WTC11 (cell line): ENCODE measurements at regions not wholly inside any gene's neighbourhood (a gene's known extent, or its start where the extent isn't known, plus 50 kb on each side); places are given as distances from the start of the nearest gene placed in this dataset.

Source experiments
- ATAC-seq: fragments of 200-7000 bp; cut with Tn5 transposase; 2 replicates; pipeline ENCODE4 v1.10.0; 2021; ENCODE audit warnings: mild to moderate bottlenecking, moderate library complexity
- CTCF ChIA-PET: fragments of 300-600 bp; sonication (Branson Sonifier 250); formaldehyde crosslinking; loops from one replicate; lab custom pipeline; 2021; ENCODE audit warnings: antibody characterized with exemption; lab: Charles Lee
- POLR2A ChIA-PET: fragments of 350-600 bp; sonication (Branson Sonifier 250); formaldehyde crosslinking; loops from one replicate; lab custom pipeline; 2021; ENCODE audit warnings: antibody characterized with exemption; lab: Charles Lee
- DNase-seq: peaks from one replicate; pipeline ENCODE4 v3.0.0; 2021; ENCODE audit warnings: low spot score
- H3K27ac Mint-ChIP-seq: 2 replicates; pipeline ENCODE4 v1.8.0; 2021; ENCODE audit warnings: mixed read lengths
- H3K27me3 Mint-ChIP-seq: 2 replicates; pipeline ENCODE4 v1.8.0; 2021; ENCODE audit warnings: low read depth, mild to moderate bottlenecking, moderate library complexity, mixed read lengths
- H3K36me3 Mint-ChIP-seq: 2 replicates; pipeline ENCODE4 v1.8.0; 2021; ENCODE audit warnings: mixed read lengths
- H3K4me1 Mint-ChIP-seq: 2 replicates; pipeline ENCODE4 v1.8.0; 2022; ENCODE audit warnings: mixed read lengths
- H3K4me3 Mint-ChIP-seq: 2 replicates; pipeline ENCODE4 v1.8.0; 2021; ENCODE audit warnings: mild to moderate bottlenecking, moderate library complexity, mixed read lengths
- H3K9me3 Mint-ChIP-seq: 2 replicates; pipeline ENCODE4 v1.8.0; 2021; ENCODE audit warnings: mixed read lengths
- CBFB ChIP-seq: sonication (generic); formaldehyde crosslinking; IDR thresholded peaks from 2 replicates; pipeline ENCODE4 v1.8.1; 2022; ENCODE audit warnings: mild to moderate bottlenecking, low read depth, missing genetic modification reagents
- CREB1 ChIP-seq: sonication (generic); formaldehyde crosslinking; IDR thresholded peaks from 2 replicates; pipeline ENCODE4 v1.8.0; 2023; ENCODE audit warnings: mild to moderate bottlenecking, missing genetic modification reagents
- ELF4 ChIP-seq: sonication (generic); formaldehyde crosslinking; IDR thresholded peaks from 2 replicates; pipeline ENCODE4 v1.8.1; 2022; ENCODE audit warnings: low read depth, mild to moderate bottlenecking, moderate library complexity, missing genetic modification reagents
- FOXJ3 ChIP-seq: sonication (generic); formaldehyde crosslinking; IDR thresholded peaks from 2 replicates; pipeline ENCODE4 v1.9.0; 2021; ENCODE audit warnings: missing genetic modification reagents, mild to moderate bottlenecking, borderline replicate concordance
- HMGXB4 ChIP-seq: sonication (generic); formaldehyde crosslinking; IDR thresholded peaks from 2 replicates; pipeline ENCODE4 v1.8.1; 2023; ENCODE audit warnings: mild to moderate bottlenecking, moderate library complexity, missing genetic modification reagents
- JAZF1 ChIP-seq: fragments of 250-450 bp; sonication (Bioruptor Pico); IDR thresholded peaks from 2 replicates; pipeline ENCODE4 v1.9.0; 2021; ENCODE audit warnings: moderate library complexity, mild to moderate bottlenecking, inconsistent platforms
- JUN ChIP-seq: sonication (generic); formaldehyde crosslinking; IDR thresholded peaks from 2 replicates; pipeline ENCODE4 v1.8.0; 2023; ENCODE audit warnings: mild to moderate bottlenecking, missing genetic modification reagents
- NFE2L1 ChIP-seq: sonication (generic); formaldehyde crosslinking; IDR thresholded peaks from 2 replicates; pipeline ENCODE4 v1.8.1; 2023; ENCODE audit warnings: missing genetic modification reagents
- OVOL2 ChIP-seq: fragments of 250-450 bp; sonication (Bioruptor Pico); IDR thresholded peaks from 2 replicates; pipeline ENCODE4 v1.9.0; 2021; ENCODE audit warnings: mild to moderate bottlenecking, borderline replicate concordance
- PREB ChIP-seq: sonication (generic); formaldehyde crosslinking; IDR thresholded peaks from 2 replicates; pipeline ENCODE4 v1.8.1; 2022; ENCODE audit warnings: mild to moderate bottlenecking, missing genetic modification reagents, moderate library complexity, borderline replicate concordance
- RELA ChIP-seq: sonication (generic); formaldehyde crosslinking; IDR thresholded peaks from 2 replicates; pipeline ENCODE4 v1.8.1; 2022; ENCODE audit warnings: missing genetic modification reagents, mild to moderate bottlenecking, borderline replicate concordance
- SP1 ChIP-seq: sonication (generic); formaldehyde crosslinking; conservative IDR thresholded peaks from 2 replicates; pipeline ENCODE4 v1.8.1; 2022; ENCODE audit warnings: missing genetic modification reagents
- TEAD4 ChIP-seq: sonication (generic); formaldehyde crosslinking; IDR thresholded peaks from 2 replicates; pipeline ENCODE4 v1.8.0; 2022; ENCODE audit warnings: mild to moderate bottlenecking, missing genetic modification reagents
- TP53 ChIP-seq: sonication (generic); formaldehyde crosslinking; IDR thresholded peaks from 2 replicates; pipeline ENCODE4 v1.8.1; 2023; ENCODE audit warnings: mild to moderate bottlenecking, missing genetic modification reagents
- USF2 ChIP-seq: sonication (generic); formaldehyde crosslinking; IDR thresholded peaks from 2 replicates; pipeline ENCODE4 v1.8.1; 2023; ENCODE audit warnings: mild to moderate bottlenecking, missing genetic modification reagents, moderate library complexity
- ZNF396 ChIP-seq: fragments of 250-450 bp; sonication (Bioruptor Pico); IDR thresholded peaks from 2 replicates; pipeline ENCODE4 v1.8.0; 2021; ENCODE audit warnings: mild to moderate bottlenecking, moderate library complexity, borderline replicate concordance
- ZNF416 ChIP-seq: fragments of 250-450 bp; sonication (Bioruptor Pico); IDR thresholded peaks from 2 replicates; pipeline ENCODE4 v1.9.0; 2021; ENCODE audit warnings: mild to moderate bottlenecking, inconsistent platforms
- TF ChIP-seq, protein P1 (sequence below): sonication (generic); formaldehyde crosslinking; IDR thresholded peaks from 2 replicates; pipeline ENCODE4 v1.8.0; 2023; ENCODE audit warnings: missing genetic modification reagents, mild to moderate bottlenecking, borderline replicate concordance
- TF ChIP-seq, protein P2 (sequence below): sonication (generic); formaldehyde crosslinking; IDR thresholded peaks from 2 replicates; pipeline ENCODE4 v1.8.1; 2022; ENCODE audit warnings: missing genetic modification reagents, borderline replicate concordance
- TF ChIP-seq, protein P3 (sequence below): sonication (generic); formaldehyde crosslinking; conservative IDR thresholded peaks from 2 replicates; pipeline ENCODE4 v1.8.1; 2022; ENCODE audit warnings: mild to moderate bottlenecking, missing genetic modification reagents
- TF ChIP-seq, protein P4 (sequence below): sonication (generic); formaldehyde crosslinking; conservative IDR thresholded peaks from 2 replicates; pipeline ENCODE4 v1.8.1; 2023; ENCODE audit warnings: mild to moderate bottlenecking, low read depth, missing genetic modification reagents, moderate library complexity

- TF ChIP-seq, protein P1, sequence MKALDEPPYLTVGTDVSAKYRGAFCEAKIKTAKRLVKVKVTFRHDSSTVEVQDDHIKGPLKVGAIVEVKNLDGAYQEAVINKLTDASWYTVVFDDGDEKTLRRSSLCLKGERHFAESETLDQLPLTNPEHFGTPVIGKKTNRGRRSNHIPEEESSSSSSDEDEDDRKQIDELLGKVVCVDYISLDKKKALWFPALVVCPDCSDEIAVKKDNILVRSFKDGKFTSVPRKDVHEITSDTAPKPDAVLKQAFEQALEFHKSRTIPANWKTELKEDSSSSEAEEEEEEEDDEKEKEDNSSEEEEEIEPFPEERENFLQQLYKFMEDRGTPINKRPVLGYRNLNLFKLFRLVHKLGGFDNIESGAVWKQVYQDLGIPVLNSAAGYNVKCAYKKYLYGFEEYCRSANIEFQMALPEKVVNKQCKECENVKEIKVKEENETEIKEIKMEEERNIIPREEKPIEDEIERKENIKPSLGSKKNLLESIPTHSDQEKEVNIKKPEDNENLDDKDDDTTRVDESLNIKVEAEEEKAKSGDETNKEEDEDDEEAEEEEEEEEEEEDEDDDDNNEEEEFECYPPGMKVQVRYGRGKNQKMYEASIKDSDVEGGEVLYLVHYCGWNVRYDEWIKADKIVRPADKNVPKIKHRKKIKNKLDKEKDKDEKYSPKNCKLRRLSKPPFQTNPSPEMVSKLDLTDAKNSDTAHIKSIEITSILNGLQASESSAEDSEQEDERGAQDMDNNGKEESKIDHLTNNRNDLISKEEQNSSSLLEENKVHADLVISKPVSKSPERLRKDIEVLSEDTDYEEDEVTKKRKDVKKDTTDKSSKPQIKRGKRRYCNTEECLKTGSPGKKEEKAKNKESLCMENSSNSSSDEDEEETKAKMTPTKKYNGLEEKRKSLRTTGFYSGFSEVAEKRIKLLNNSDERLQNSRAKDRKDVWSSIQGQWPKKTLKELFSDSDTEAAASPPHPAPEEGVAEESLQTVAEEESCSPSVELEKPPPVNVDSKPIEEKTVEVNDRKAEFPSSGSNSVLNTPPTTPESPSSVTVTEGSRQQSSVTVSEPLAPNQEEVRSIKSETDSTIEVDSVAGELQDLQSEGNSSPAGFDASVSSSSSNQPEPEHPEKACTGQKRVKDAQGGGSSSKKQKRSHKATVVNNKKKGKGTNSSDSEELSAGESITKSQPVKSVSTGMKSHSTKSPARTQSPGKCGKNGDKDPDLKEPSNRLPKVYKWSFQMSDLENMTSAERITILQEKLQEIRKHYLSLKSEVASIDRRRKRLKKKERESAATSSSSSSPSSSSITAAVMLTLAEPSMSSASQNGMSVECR (CRISPR knock-in tag) = no peak
- no peak for TF ChIP-seq CBFB (CRISPR knock-in tag)
- TF ChIP-seq HMGXB4 (CRISPR knock-in tag) = no peak
- no peak for TF ChIP-seq OVOL2 (CRISPR knock-in tag)
- TF ChIP-seq JAZF1 (CRISPR knock-in tag) = no peak
- no peak for TF ChIP-seq ELF4 (CRISPR knock-in tag)
Observed at GRCh38 chr4:63901304-63901703, 507.9 kb downstream of the TECRL start (continued).

GRCh38 chr4:63898961-63899360, 510.3 kb downstream of the TECRL start:
- CTCF ChIA-PET = no interaction called here

More at GRCh38 chr4:63898961-63899360, 510.3 kb downstream of the TECRL start:
- POLR2A ChIA-PET = no interaction called here
- H3K27me3 Mint-ChIP-seq = peaks cover 85% of the 10 kb centered on the region
- H3K27ac Mint-ChIP-seq = no peak overlapping the region
- TF ChIP-seq PREB (no peak), OVOL2 (CRISPR knock-in tag) (no peak), TEAD4 (CRISPR knock-in tag) (no peak), FOXJ3 (no peak), USF2 (CRISPR knock-in tag) (no peak), JUN (CRISPR knock-in tag) (no peak), ZNF416 (CRISPR knock-in tag) (no peak), ELF4 (CRISPR knock-in tag) (no peak), RELA (CRISPR knock-in tag) (no peak), ZNF396 (CRISPR knock-in tag) (no peak), NFE2L1 (CRISPR knock-in tag) (no peak), CREB1 (no peak), JAZF1 (CRISPR knock-in tag) (no peak), TP53 (CRISPR knock-in tag) (no peak), SP1 (CRISPR knock-in tag) (no peak)
- TF ChIP-seq, protein P2, sequence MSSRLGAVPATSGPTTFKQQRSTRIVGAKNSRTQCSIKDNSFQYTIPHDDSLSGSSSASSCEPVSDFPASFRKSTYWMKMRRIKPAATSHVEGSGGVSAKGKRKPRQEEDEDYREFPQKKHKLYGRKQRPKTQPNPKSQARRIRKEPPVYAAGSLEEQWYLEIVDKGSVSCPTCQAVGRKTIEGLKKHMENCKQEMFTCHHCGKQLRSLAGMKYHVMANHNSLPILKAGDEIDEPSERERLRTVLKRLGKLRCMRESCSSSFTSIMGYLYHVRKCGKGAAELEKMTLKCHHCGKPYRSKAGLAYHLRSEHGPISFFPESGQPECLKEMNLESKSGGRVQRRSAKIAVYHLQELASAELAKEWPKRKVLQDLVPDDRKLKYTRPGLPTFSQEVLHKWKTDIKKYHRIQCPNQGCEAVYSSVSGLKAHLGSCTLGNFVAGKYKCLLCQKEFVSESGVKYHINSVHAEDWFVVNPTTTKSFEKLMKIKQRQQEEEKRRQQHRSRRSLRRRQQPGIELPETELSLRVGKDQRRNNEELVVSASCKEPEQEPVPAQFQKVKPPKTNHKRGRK (CRISPR knock-in tag) = no peak
- TF ChIP-seq, protein P3, sequence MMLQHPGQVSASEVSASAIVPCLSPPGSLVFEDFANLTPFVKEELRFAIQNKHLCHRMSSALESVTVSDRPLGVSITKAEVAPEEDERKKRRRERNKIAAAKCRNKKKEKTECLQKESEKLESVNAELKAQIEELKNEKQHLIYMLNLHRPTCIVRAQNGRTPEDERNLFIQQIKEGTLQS (CRISPR knock-in tag) = no peak
- TF ChIP-seq, protein P4, sequence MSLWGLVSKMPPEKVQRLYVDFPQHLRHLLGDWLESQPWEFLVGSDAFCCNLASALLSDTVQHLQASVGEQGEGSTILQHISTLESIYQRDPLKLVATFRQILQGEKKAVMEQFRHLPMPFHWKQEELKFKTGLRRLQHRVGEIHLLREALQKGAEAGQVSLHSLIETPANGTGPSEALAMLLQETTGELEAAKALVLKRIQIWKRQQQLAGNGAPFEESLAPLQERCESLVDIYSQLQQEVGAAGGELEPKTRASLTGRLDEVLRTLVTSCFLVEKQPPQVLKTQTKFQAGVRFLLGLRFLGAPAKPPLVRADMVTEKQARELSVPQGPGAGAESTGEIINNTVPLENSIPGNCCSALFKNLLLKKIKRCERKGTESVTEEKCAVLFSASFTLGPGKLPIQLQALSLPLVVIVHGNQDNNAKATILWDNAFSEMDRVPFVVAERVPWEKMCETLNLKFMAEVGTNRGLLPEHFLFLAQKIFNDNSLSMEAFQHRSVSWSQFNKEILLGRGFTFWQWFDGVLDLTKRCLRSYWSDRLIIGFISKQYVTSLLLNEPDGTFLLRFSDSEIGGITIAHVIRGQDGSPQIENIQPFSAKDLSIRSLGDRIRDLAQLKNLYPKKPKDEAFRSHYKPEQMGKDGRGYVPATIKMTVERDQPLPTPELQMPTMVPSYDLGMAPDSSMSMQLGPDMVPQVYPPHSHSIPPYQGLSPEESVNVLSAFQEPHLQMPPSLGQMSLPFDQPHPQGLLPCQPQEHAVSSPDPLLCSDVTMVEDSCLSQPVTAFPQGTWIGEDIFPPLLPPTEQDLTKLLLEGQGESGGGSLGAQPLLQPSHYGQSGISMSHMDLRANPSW = no peak
- ATAC-seq (no peak), DNase-seq (no peak)
- H3K9me3 Mint-ChIP-seq = peaks cover 4% of the 10 kb centered on the region; the same call in 1 of the 2 replicates
- peaks cover 11% of the 10 kb centered on the region for H3K4me1 Mint-ChIP-seq
- no peaks in the 10 kb centered on the region for H3K36me3 Mint-ChIP-seq
- no peak overlapping the region for H3K4me3 Mint-ChIP-seq
